AG04450 (cell line): ENCODE measurements at regions not wholly inside any gene's neighbourhood (a gene's known extent, or its start where the extent isn't known, plus 50 kb on each side); places are given as distances from the start of the nearest gene placed in this dataset.

Experiments
- CTCF ChIA-PET: fragments of 300-600, 350-600 bp; formaldehyde crosslinking; extraction: SDS; loops from one replicate; lab custom pipeline; 2022; ENCODE audit warnings: antibody characterized with exemption, inconsistent platforms; lab: Charles Lee
- POLR2A ChIA-PET: fragments of 350-600 bp; formaldehyde crosslinking; extraction: SDS; loops from one replicate; lab custom pipeline; 2021; ENCODE audit warnings: antibody characterized with exemption, inconsistent platforms; lab: Yijun Ruan, JAX
- DNase-seq: peaks from one replicate; pipeline ENCODE4 v3.0.0-alpha.2; 2011; ENCODE audit warnings: low read depth, low spot score
- H3K27ac ChIP-seq: one replicate; pipeline ENCODE4 v1.5.1; 2012; ENCODE audit warnings: low read depth, low read length, control low read depth
- H3K27me3 ChIP-seq: one replicate; pipeline ENCODE4 v1.6.0; 2012; ENCODE audit warnings: low read length; ENCODE audit not compliant: control insufficient read depth, insufficient read depth
- H3K4me3 ChIP-seq: 2 replicates; pipeline ENCODE4 v1.5.1; 2011; ENCODE audit warnings: mild to moderate bottlenecking, low read depth, low read length, control low read depth
- H3K9me3 ChIP-seq: 2 replicates; pipeline ENCODE4 v1.5.1; 2012; ENCODE audit warnings: low read length; ENCODE audit not compliant: control insufficient read depth, insufficient read depth
- TF ChIP-seq, protein P1 (sequence below): IDR thresholded peaks from 2 replicates; pipeline ENCODE4 v1.5.1; 2011; ENCODE audit warnings: low read depth, low read length, control low read depth, inconsistent platforms

DNA sequence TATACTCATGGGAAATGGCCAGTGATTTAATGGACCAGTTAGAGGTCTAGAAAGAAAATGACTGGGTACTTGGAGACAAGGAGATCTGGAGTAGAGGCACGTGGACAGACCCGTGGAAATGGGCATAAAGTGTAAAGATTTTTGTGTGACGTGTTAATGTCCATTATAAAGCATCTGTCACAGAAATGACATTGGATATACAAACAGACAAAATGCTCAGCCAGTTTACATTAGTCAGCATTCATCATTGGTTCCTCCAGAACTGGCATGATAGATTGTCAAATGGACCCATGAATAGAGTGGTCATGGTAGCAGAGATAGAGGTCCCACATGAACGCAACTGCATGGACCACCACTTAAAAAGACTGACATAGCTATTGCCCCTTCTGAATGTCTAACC lies 144.1 kb upstream of the GALNT15 start:
- TF ChIP-seq, protein P1, sequence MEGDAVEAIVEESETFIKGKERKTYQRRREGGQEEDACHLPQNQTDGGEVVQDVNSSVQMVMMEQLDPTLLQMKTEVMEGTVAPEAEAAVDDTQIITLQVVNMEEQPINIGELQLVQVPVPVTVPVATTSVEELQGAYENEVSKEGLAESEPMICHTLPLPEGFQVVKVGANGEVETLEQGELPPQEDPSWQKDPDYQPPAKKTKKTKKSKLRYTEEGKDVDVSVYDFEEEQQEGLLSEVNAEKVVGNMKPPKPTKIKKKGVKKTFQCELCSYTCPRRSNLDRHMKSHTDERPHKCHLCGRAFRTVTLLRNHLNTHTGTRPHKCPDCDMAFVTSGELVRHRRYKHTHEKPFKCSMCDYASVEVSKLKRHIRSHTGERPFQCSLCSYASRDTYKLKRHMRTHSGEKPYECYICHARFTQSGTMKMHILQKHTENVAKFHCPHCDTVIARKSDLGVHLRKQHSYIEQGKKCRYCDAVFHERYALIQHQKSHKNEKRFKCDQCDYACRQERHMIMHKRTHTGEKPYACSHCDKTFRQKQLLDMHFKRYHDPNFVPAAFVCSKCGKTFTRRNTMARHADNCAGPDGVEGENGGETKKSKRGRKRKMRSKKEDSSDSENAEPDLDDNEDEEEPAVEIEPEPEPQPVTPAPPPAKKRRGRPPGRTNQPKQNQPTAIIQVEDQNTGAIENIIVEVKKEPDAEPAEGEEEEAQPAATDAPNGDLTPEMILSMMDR: no peak
- Histone ChIP-seq H3K9me3 (no peaks in the 10 kb centered on the region), H3K27me3 (no peaks in the 10 kb centered on the region), H3K27ac (no peak overlapping the region), H3K4me3 (no peak overlapping the region)
- CTCF ChIA-PET: interaction anchor here (1.3 kb wide), 1 partner anchor 19 kb away, joined by 4 read pairs; no protein-coding TSS in a partner anchor
- no peak for DNase-seq
- POLR2A ChIA-PET: no interaction called here

DNA sequence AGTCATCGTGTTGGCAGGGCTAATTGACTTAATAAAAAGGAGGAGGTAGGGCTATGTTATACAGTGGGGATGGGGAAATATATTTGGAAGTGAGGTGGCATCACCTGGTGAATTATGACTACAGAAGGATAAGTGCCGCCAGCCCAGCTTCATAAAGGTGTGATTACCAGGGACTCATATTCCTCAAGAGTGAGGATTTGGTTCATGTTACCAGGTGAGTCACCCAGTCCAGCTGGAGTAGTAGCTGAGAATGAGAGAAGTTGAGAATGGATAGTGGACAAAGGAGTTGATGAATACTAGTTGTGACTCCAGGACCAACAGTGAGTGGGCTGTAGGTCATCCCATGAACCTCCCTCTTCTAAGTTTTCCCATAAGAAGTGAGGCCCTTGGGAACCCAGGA lies 143.0 kb upstream of the GALNT15 start:
- Histone ChIP-seq H3K4me3 (no peak overlapping the region), H3K9me3 (no peaks in the 10 kb centered on the region), H3K27me3 (no peaks in the 10 kb centered on the region), H3K27ac (no peak overlapping the region)
- ChIA-PET POLR2A (no interaction called here), CTCF (interaction anchor here (1.3 kb wide), 1 partner anchor 18 kb away, joined by 4 read pairs; no protein-coding TSS in a partner anchor)
- no peak for DNase-seq
- TF ChIP-seq, protein P1: no peak

- Histone ChIP-seq H3K4me3 (no peak overlapping the region), H3K27ac (no peak overlapping the region), H3K9me3 (no peaks in the 10 kb centered on the region), H3K27me3 (no peaks in the 10 kb centered on the region)
- ChIA-PET POLR2A (no interaction called here), CTCF (interaction anchor here (0.7 kb wide), 1 partner anchor 214 kb away, joined by 3 read pairs; no protein-coding TSS in a partner anchor)
- TF ChIP-seq, protein P1: no peak
- DNase-seq: no peak
These were observed 140.4 kb upstream of the GALNT15 start for GRCh38 chr3:16033889-16034687.

DNA sequence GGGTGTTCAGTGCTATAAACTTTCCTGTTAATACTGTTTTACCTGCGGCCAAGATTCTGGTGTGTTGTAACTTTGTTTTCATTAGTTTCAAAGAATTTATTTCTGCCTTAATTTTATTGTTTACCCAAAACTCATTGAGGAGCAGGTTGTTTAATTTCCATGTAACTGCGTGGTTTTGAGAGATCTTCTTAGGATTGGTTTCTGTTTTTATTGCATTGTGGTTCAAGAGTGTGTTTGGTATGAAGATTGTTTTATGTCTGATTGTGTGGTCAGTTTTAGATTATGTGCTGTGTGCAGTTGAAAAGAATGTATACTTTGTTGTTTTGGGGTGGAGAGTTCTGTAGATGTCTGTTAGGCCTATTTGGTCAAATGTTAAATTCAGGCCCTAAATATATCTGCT lies 133.5 kb upstream of the GALNT15 start:
- Histone ChIP-seq H3K27ac (no peak overlapping the region), H3K4me3 (no peak overlapping the region), H3K9me3 (no peaks in the 10 kb centered on the region; the same call in 1 of the 2 replicates), H3K27me3 (no peaks in the 10 kb centered on the region)
- POLR2A ChIA-PET: no interaction called here
- TF ChIP-seq, protein P1: no peak
- CTCF ChIA-PET: interaction anchor here (1.4 to 1.8 kb wide), 2 partner anchors 8 to 138 kb away, joined by 5 read pairs; no protein-coding TSS in a partner anchor
- no peak for DNase-seq
